H1 (cell line): ENCODE measurements at regions not wholly inside any gene's neighbourhood (a gene's known extent, or its start where the extent isn't known, plus 50 kb on each side); places are given as distances from the start of the nearest gene placed in this dataset.

ENCODE experiments used
- CTCF ChIA-PET: fragments of 300-600 bp; sonication (Branson Sonifier 250); formaldehyde crosslinking; loops from one replicate; lab custom pipeline; 2021; ENCODE audit not compliant: partially characterized antibody; lab: Charles Lee
- POLR2A ChIA-PET: fragments of 300-600 bp; sonication (Branson Sonifier 250); formaldehyde crosslinking; loops from one replicate; lab custom pipeline; 2021; ENCODE audit warnings: inconsistent platforms; ENCODE audit not compliant: partially characterized antibody; lab: Charles Lee
- DNase-seq, 2 experiments: peaks; one replicate each; pipeline versions ENCODE4 v3.0.0 to v3.0.0-alpha.2; 2010 to 2022; ENCODE audit warnings: low spot score in 2 of 2, low read depth in 1 of 2, mixed read lengths in 1 of 2
- FAIRE-seq: peaks from 2 replicates; lab custom pipeline; 2011; peaks lifted over from hg19 to GRCh38; lab: Jason Lieb, UNC
- H2AFZ ChIP-seq: 2 replicates; pipeline ENCODE4 v1.8.1; 2012; ENCODE audit warnings: low read length, inconsistent platforms
- H2AK5ac ChIP-seq: 2 replicates; pipeline ENCODE4 v1.6.1; 2013; ENCODE audit warnings: low read depth, low read length
- H2BK120ac ChIP-seq: replicated peaks from 2 replicates; pipeline ENCODE3; 2013; ENCODE audit warnings: low read depth, low read length, inconsistent platforms
- H2BK12ac ChIP-seq: 2 replicates; pipeline ENCODE4 v1.6.1; 2013; ENCODE audit warnings: low read depth, low read length
- H2BK15ac ChIP-seq: 2 replicates; pipeline ENCODE4 v1.6.1; 2013; ENCODE audit warnings: low read length
- H2BK20ac ChIP-seq: 2 replicates; pipeline ENCODE4 v1.6.1; 2013; ENCODE audit warnings: low read length
- H2BK5ac ChIP-seq: 2 replicates; pipeline ENCODE4 v1.6.1; 2013; ENCODE audit warnings: low read depth, low read length
- H3K14ac ChIP-seq: 2 replicates; pipeline ENCODE4 v1.6.1; 2013; ENCODE audit warnings: inconsistent platforms; ENCODE audit not compliant: insufficient read length
- H3K18ac ChIP-seq: 2 replicates; pipeline ENCODE4 v1.6.1; 2013; ENCODE audit warnings: low read length; ENCODE audit errors: extremely low read depth
- H3K23ac ChIP-seq: 2 replicates; pipeline ENCODE4 v1.6.1; 2013; ENCODE audit warnings: inconsistent platforms; ENCODE audit not compliant: insufficient read length
- H3K23me2 ChIP-seq: 2 replicates; pipeline ENCODE4 v1.6.1; 2013; ENCODE audit warnings: low read depth, low read length
- H3K27ac ChIP-seq: 2 replicates; pipeline ENCODE4 v1.6.1; 2011; ENCODE audit warnings: low read depth, low read length, inconsistent platforms
- H3K27me3 ChIP-seq, 4 experiments: replicated peaks in 1 of 4; 1 replicate in 1 of 4; 2 replicates in 3 of 4; pipeline versions ENCODE4 v1.6.1 to v1.8.1; 2011 to 2013; ENCODE audit warnings: low read length in 3 of 4, mild to moderate bottlenecking in 3 of 4, inconsistent platforms in 2 of 4, mixed read lengths in 2 of 4, moderate library complexity in 1 of 4; ENCODE audit not compliant: control insufficient read depth in 3 of 4, insufficient read depth in 3 of 4; ENCODE audit errors: extremely low read depth in 1 of 4
- H3K36me3 ChIP-seq, 4 experiments: 2 replicates each; pipeline versions ENCODE4 v1.6.1 to v1.8.1; 2011 to 2013; ENCODE audit warnings: mild to moderate bottlenecking in 4 of 4, low read length in 3 of 4, moderate library complexity in 2 of 4, control low read depth in 1 of 4, inconsistent platforms in 1 of 4; ENCODE audit not compliant: insufficient read depth in 4 of 4, control insufficient read depth in 2 of 4
- H3K4ac ChIP-seq: replicated peaks from 2 replicates; pipeline ENCODE3; 2013; ENCODE audit warnings: low read length, low read depth, mixed read lengths, inconsistent platforms; ENCODE audit not compliant: insufficient read length
- H3K4me1 ChIP-seq, 4 experiments: replicated peaks in 1 of 4; 1 replicate in 1 of 4; 2 replicates in 3 of 4; pipeline versions ENCODE4 v1.6.1 to v1.8.1; 2011 to 2013; ENCODE audit warnings: low read length in 3 of 4, inconsistent platforms in 2 of 4, mixed read lengths in 1 of 4; ENCODE audit not compliant: insufficient read depth in 4 of 4, control insufficient read depth in 3 of 4
- H3K4me2 ChIP-seq, 2 experiments: 2 replicates each; pipeline versions ENCODE4 v1.6.1 to v1.8.1; 2011 to 2013; ENCODE audit warnings: low read depth in 2 of 2, low read length in 2 of 2, control low read depth in 1 of 2, inconsistent platforms in 1 of 2, mild to moderate bottlenecking in 1 of 2; ENCODE audit not compliant: insufficient read depth in 1 of 2
- H3K4me3 ChIP-seq, 4 experiments: fragments of 200-600, 300-600 bp in 1 of 4; sonication (generic), shearing (Covaris generic), sonication (Bioruptor Twin) in 1 of 4; 2 replicates each; pipeline versions ENCODE4 v1.5.1 to v1.8.1; 2011 to 2016; ENCODE audit warnings: low read length in 4 of 4, low read depth in 3 of 4, control low read depth in 2 of 4, inconsistent platforms in 2 of 4, mild to moderate bottlenecking in 2 of 4, mixed read lengths in 1 of 4, moderate library complexity in 1 of 4; ENCODE audit not compliant: insufficient read depth in 2 of 4; ENCODE audit errors: extremely low read depth in 1 of 4
- H3K56ac ChIP-seq: replicated peaks from 2 replicates; pipeline ENCODE3; 2013; ENCODE audit warnings: low read depth, mild to moderate bottlenecking, mixed read lengths, low read length, inconsistent platforms; ENCODE audit not compliant: insufficient read length
- H3K79me1 ChIP-seq: 2 replicates; pipeline ENCODE4 v1.6.1; 2013; ENCODE audit warnings: low read depth, low read length, control low read depth
- H3K79me2 ChIP-seq, 2 experiments: 2 replicates each; pipeline versions ENCODE4 v1.6.1 to v1.8.1; 2012 to 2013; ENCODE audit warnings: low read length in 2 of 2, mild to moderate bottlenecking in 2 of 2, inconsistent platforms in 1 of 2; ENCODE audit not compliant: insufficient read depth in 2 of 2, control insufficient read depth in 1 of 2
- H3K9ac ChIP-seq, 4 experiments: replicated peaks in 1 of 4; 1 replicate in 1 of 4; 2 replicates in 3 of 4; pipeline versions ENCODE4 v1.6.1 to v1.8.1; 2011 to 2013; ENCODE audit warnings: low read depth in 3 of 4, low read length in 3 of 4, control low read depth in 2 of 4, mild to moderate bottlenecking in 2 of 4, moderate library complexity in 2 of 4, inconsistent platforms in 1 of 4; ENCODE audit errors: extremely low read depth in 1 of 4
- H3K9me3 ChIP-seq, 2 experiments: 2 replicates each; pipeline versions ENCODE4 v1.6.1 to v1.8.1; 2012 to 2013; ENCODE audit warnings: mild to moderate bottlenecking in 2 of 2, moderate library complexity in 2 of 2, control low read depth in 1 of 2, inconsistent platforms in 1 of 2, low read depth in 1 of 2, low read length in 1 of 2, mixed read lengths in 1 of 2; ENCODE audit not compliant: insufficient read depth in 2 of 2
- H4K20me1 ChIP-seq, 2 experiments: replicated peaks in 1 of 2; 2 replicates each; pipeline versions ENCODE3 to v1.8.1; 2011 to 2013; ENCODE audit warnings: inconsistent platforms in 2 of 2, low read length in 2 of 2, mild to moderate bottlenecking in 1 of 2; ENCODE audit not compliant: insufficient read depth in 2 of 2, control insufficient read depth in 1 of 2
- H4K5ac ChIP-seq: 2 replicates; pipeline ENCODE4 v1.6.1; 2013; ENCODE audit warnings: low read length, low read depth, mixed read lengths, inconsistent platforms; ENCODE audit not compliant: insufficient read length
- H4K8ac ChIP-seq: 2 replicates; pipeline ENCODE4 v1.8.0; 2013; ENCODE audit warnings: mild to moderate bottlenecking, moderate library complexity, low read length, inconsistent platforms; ENCODE audit not compliant: insufficient read depth; ENCODE audit errors: extremely low read depth
- H4K91ac ChIP-seq: replicated peaks from 2 replicates; pipeline ENCODE3; 2013; ENCODE audit warnings: low read length, mixed read lengths, inconsistent platforms; ENCODE audit not compliant: insufficient read length
- BACH1 ChIP-seq: IDR thresholded peaks from 2 replicates; pipeline ENCODE4 v1.6.1; 2012; ENCODE audit warnings: low read length, improper control_type of control experiment
- BRCA1 ChIP-seq: IDR thresholded peaks from 2 replicates; pipeline ENCODE4 v1.6.1; 2012; ENCODE audit warnings: low read depth, low read length, improper control_type of control experiment
- CBX5 ChIP-seq: fragments of 300-800, 300-1000 bp; sonication (generic); IDR thresholded peaks from 2 replicates; pipeline ENCODE4 v1.7.1; 2016; ENCODE audit warnings: antibody characterized with exemption, low read length, low read depth
- CTBP2 ChIP-seq: IDR thresholded peaks from 2 replicates; pipeline ENCODE4 v1.7.0; 2011; ENCODE audit warnings: borderline replicate concordance, mild to moderate bottlenecking, moderate library complexity, mixed read lengths, low read length; ENCODE audit not compliant: insufficient read depth, insufficient read length
- CTCF ChIP-seq, 3 experiments: IDR thresholded peaks; 1 replicate in 2 of 3; 2 replicates in 1 of 3; pipeline versions ENCODE4 v1.5.1 to v1.6.1; 2011; ENCODE audit warnings: low read length in 3 of 3, mild to moderate bottlenecking in 3 of 3, inconsistent platforms in 2 of 3, low read depth in 1 of 3, moderate library complexity in 1 of 3; ENCODE audit not compliant: insufficient read depth in 1 of 3; ENCODE audit errors: control extremely low read depth in 1 of 3
- GABPA ChIP-seq: IDR thresholded peaks from 2 replicates; pipeline ENCODE4 v1.6.1; 2011; ENCODE audit warnings: mild to moderate bottlenecking, low read length, moderate library complexity, borderline replicate concordance; ENCODE audit not compliant: insufficient read depth
- KDM1A ChIP-seq: fragments of 200-600, 300-600 bp; sonication (generic); IDR thresholded peaks from 2 replicates; pipeline ENCODE4 v1.7.1; 2016; ENCODE audit warnings: mild to moderate bottlenecking, low read length, borderline replicate concordance
- POLR2A ChIP-seq, 2 experiments: IDR thresholded peaks; 1 replicate in 1 of 2; 2 replicates in 1 of 2; pipeline ENCODE4 v1.6.1; 2011; ENCODE audit warnings: low read depth in 2 of 2, low read length in 2 of 2, mild to moderate bottlenecking in 2 of 2; ENCODE audit errors: control extremely low read depth in 1 of 2
- SAP30 ChIP-seq: fragments of 300-600 bp; sonication (generic); IDR thresholded peaks from 2 replicates; pipeline ENCODE4 v1.7.1; 2012; ENCODE audit warnings: low read length, moderate library complexity, mild to moderate bottlenecking, inconsistent platforms; ENCODE audit not compliant: insufficient read depth, insufficient replicate concordance
- SP4 ChIP-seq: IDR thresholded peaks from 2 replicates; pipeline ENCODE4 v1.6.1; 2012; ENCODE audit warnings: low read length, inconsistent platforms
- SRF ChIP-seq: IDR thresholded peaks from 2 replicates; pipeline ENCODE4 v1.6.1; 2011; ENCODE audit warnings: mild to moderate bottlenecking, low read depth, low read length, moderate library complexity
- TCF12 ChIP-seq: IDR thresholded peaks from 2 replicates; pipeline ENCODE4 v1.6.1; 2011; ENCODE audit warnings: low read depth, mild to moderate bottlenecking, low read length
- ZNF274 ChIP-seq: IDR thresholded peaks from 2 replicates; pipeline ENCODE4 v1.7.0; 2012; ENCODE audit warnings: low read length, borderline replicate concordance; ENCODE audit errors: extremely low read depth
- WGBS, 2 experiments: shearing (Covaris generic) in 1 of 2; methylation state at CpG; one replicate each; pipeline versions ENCODE4 v1.1.6 to v1.1.7; 2013 to 2015; ENCODE audit warnings: low lambda C conversion rate in 2 of 2, mixed read lengths in 2 of 2, inconsistent platforms in 1 of 2, low coverage in 1 of 2, missing lambda C conversion rate in 1 of 2; ENCODE audit not compliant: insufficient replicate concordance in 2 of 2, insufficient coverage in 1 of 2, insufficient read length in 1 of 2; ENCODE audit errors: extremely low coverage in 1 of 2, missing lambda C conversion rate in 1 of 2; 5-methylcytosine and 5-hydroxymethylcytosine counted together

DNA sequence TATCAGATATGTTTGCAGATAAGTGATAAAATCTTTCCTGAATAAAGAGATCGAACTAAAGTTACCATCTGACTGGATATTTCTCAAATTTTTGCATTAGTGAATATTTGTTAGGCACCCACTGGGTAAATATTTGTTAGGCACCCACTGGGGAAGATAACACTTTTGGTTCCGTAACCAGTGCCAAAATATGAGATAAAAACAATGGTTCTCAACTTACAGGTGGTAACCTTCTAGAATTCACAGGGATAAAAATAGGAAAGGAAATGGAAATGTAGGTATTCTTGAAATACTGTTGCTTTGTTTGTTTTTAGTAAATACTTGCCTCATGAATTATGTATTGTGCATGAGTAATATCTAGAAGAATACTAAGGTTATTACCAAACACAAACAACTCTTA, 245.0 kb upstream of the KHDRBS2 start:
- no peaks in the 10 kb centered on the region for H3K23me2 ChIP-seq
- no peak for FAIRE-seq
- ChIA-PET POLR2A (no interaction called here), CTCF (no interaction called here)
- H2AFZ ChIP-seq: no peak overlapping the region
- H2AK5ac ChIP-seq: no peak overlapping the region
- DNase-seq: no peak
- H3K27me3 ChIP-seq: no peaks in the 10 kb centered on the region
- 66% methylated on average over 2 of the region's 2 CpGs; no CpG with 5 or more reads in 1 of the 2 experiments for WGBS, 2 experiments
- no peaks in the 10 kb centered on the region for H3K79me1 ChIP-seq
- H2BK5ac ChIP-seq: no peak overlapping the region
- H3K9me3 ChIP-seq: 0 out of 4 replicates have a peak, but pooled peaks cover 0 to 2% of the 10 kb centered on the region in 2 experiments
- H3K4me3 ChIP-seq: no peak overlapping the region
- no peak overlapping the region for H4K5ac ChIP-seq
- H3K14ac ChIP-seq: no peak overlapping the region
- H3K9ac ChIP-seq: no peak overlapping the region
- H3K56ac ChIP-seq: no peak overlapping the region
- no peaks in the 10 kb centered on the region for H3K79me2 ChIP-seq
- no peak overlapping the region for H2BK120ac ChIP-seq
- no peak overlapping the region for H3K18ac ChIP-seq
- H3K4me1 ChIP-seq: no peaks in the 10 kb centered on the region
- no peak overlapping the region for H3K23ac ChIP-seq
- no peak overlapping the region for H4K91ac ChIP-seq
- no peak overlapping the region for H4K8ac ChIP-seq
- H2BK20ac ChIP-seq: no peak overlapping the region
- no peak overlapping the region for H3K4me2 ChIP-seq
- no peaks in the 10 kb centered on the region for H4K20me1 ChIP-seq
- no peak overlapping the region for H3K4ac ChIP-seq
- no peak overlapping the region for H2BK12ac ChIP-seq
- H3K27ac ChIP-seq: no peak overlapping the region
- no peak overlapping the region for H2BK15ac ChIP-seq
- no peaks in the 10 kb centered on the region for H3K36me3 ChIP-seq
- TF ChIP-seq CTBP2 (no peak), TCF12 (no peak), ZNF274 (no peak), SP4 (no peak), CTCF (IDR thresholded peaks at IDR 0.05; ENCODE audit: control extremely low read depth in 1 of 3, insufficient read depth in 1 of 3, low read depth in 1 of 3, low read length in 3 of 3) (no peak), GABPA (no peak), CBX5 (no peak), BRCA1 (no peak), SRF (no peak), SAP30 (no peak), KDM1A (no peak), POLR2A (IDR thresholded peaks at IDR 0.05; ENCODE audit: control extremely low read depth in 1 of 2, low read depth in 2 of 2, low read length in 2 of 2) (no peak), BACH1 (no peak)
